K562 (cell line): ENCODE measurements at regions not wholly inside any gene's neighbourhood (a gene's known extent, or its start where the extent isn't known, plus 50 kb on each side); places are given as distances from the start of the nearest gene placed in this dataset.

ENCODE experiments used
- ATAC-seq: fragments of 200-7000 bp; cut with Tn5 transposase; 3 replicates; pipeline ENCODE4 v1.9.1; 2020; ENCODE audit warnings: moderate library complexity
- BruUV-seq: library from RNA; stranded (reverse); fragments of 400-500 nt; replicated peaks from 2 replicates; lab custom pipeline; 2021; lab: Mats Ljungman, UMichigan
- CTCF ChIA-PET: fragments of 300-600 bp; formaldehyde crosslinking; extraction: SDS; loops from one replicate; lab custom pipeline; 2021; ENCODE audit warnings: low intra/inter-chr PET ratio; lab: Yijun Ruan, JAX
- POLR2A ChIA-PET: fragments of 300-600, 350-650 bp; sonication (Branson Sonifier 250); formaldehyde crosslinking; extraction: SDS; loops from one replicate; lab custom pipeline; 2021; ENCODE audit warnings: antibody characterized with exemption, inconsistent platforms; lab: Yijun Ruan, JAX
- DNase-seq, 4 experiments: peaks; one replicate each; pipeline versions ENCODE4 v3.0.0 to v3.0.0-alpha.2; 2011 to 2018; ENCODE audit warnings: low spot score in 3 of 4, mixed read lengths in 3 of 4; ENCODE audit errors: extremely low read depth in 1 of 4
- FAIRE-seq: peaks from 2 replicates; lab custom pipeline; 2011; peaks lifted over from hg19 to GRCh38; lab: Jason Lieb, UNC
- H2AFZ ChIP-seq: 2 replicates; pipeline ENCODE4 v1.6.0; 2011; ENCODE audit warnings: low read depth, low read length, control low read depth, inconsistent platforms
- H3K27ac ChIP-seq: fragments of 200-600 bp; 3 replicates; pipeline ENCODE4 v1.8.0; 2011; ENCODE audit warnings: low read depth, mild to moderate bottlenecking, control low read depth, inconsistent platforms, low read length, moderate library complexity, mixed read lengths; ENCODE audit errors: extremely low read depth
- H3K27me3 ChIP-seq, 2 experiments: fragments of 300-600 bp in 1 of 2; 2 replicates in 1 of 2; 3 replicates in 1 of 2; pipeline versions ENCODE4 v1.6.0 to v1.8.0; 2011; ENCODE audit warnings: inconsistent platforms in 2 of 2, low read length in 2 of 2, mild to moderate bottlenecking in 1 of 2, mixed read lengths in 1 of 2, moderate library complexity in 1 of 2; ENCODE audit not compliant: control insufficient read depth in 2 of 2, insufficient read depth in 2 of 2
- H3K36me3 ChIP-seq: fragments of 300-600 bp; 3 replicates; pipeline ENCODE4 v1.8.0; 2011; ENCODE audit warnings: mild to moderate bottlenecking, low read length, inconsistent platforms; ENCODE audit not compliant: control insufficient read depth, insufficient read depth
- H3K4me1 ChIP-seq, 2 experiments: fragments of 200-600 bp in 1 of 2; replicated peaks in 1 of 2; 2 replicates in 1 of 2; 3 replicates in 1 of 2; pipeline versions ENCODE4 v1.5.1 to v1.8.0; 2011; ENCODE audit warnings: inconsistent platforms in 2 of 2, low read length in 2 of 2, mild to moderate bottlenecking in 1 of 2, mixed read lengths in 1 of 2, moderate library complexity in 1 of 2; ENCODE audit not compliant: control insufficient read depth in 2 of 2, insufficient read depth in 2 of 2
- H3K4me2 ChIP-seq: 2 replicates; pipeline ENCODE4 v1.6.1; 2011; ENCODE audit warnings: low read length, control low read depth, inconsistent platforms, mixed read lengths; ENCODE audit not compliant: insufficient read depth
- H3K4me3 ChIP-seq: fragments of 200-600 bp; sonication (generic), shearing (Covaris generic); 2 replicates; pipeline ENCODE4 v1.5.1; 2016; ENCODE audit warnings: control low read depth, inconsistent platforms
- H3K79me2 ChIP-seq: fragments of 200-600 bp; 3 replicates; pipeline ENCODE4 v1.8.0; 2011; ENCODE audit warnings: low read length, inconsistent platforms; ENCODE audit not compliant: control insufficient read depth, insufficient read depth
- H3K9ac ChIP-seq, 2 experiments: 2 replicates each; pipeline versions ENCODE4 v1.6.0 to v1.6.1; 2011; ENCODE audit warnings: low read depth in 2 of 2, low read length in 2 of 2, control low read depth in 1 of 2, inconsistent platforms in 1 of 2, mild to moderate bottlenecking in 1 of 2, mixed read lengths in 1 of 2; ENCODE audit not compliant: insufficient read depth in 1 of 2
- H3K9me1 ChIP-seq: one replicate; pipeline ENCODE4 v1.6.0; 2011; ENCODE audit warnings: inconsistent platforms, mild to moderate bottlenecking, low read length, moderate library complexity; ENCODE audit not compliant: control insufficient read depth, insufficient read depth
- H3K9me3 ChIP-seq: replicated peaks from 2 replicates; pipeline ENCODE4 v1.5.1; 2011; ENCODE audit warnings: low read depth, low read length, inconsistent platforms; ENCODE audit not compliant: control insufficient read depth, insufficient read depth
- H4K20me1 ChIP-seq: replicated peaks from 2 replicates; pipeline ENCODE4 v1.6.1; 2011; ENCODE audit warnings: low read length, inconsistent platforms, mixed read lengths; ENCODE audit not compliant: control insufficient read depth, insufficient read depth
- ATF7 ChIP-seq: fragments of 450-650 bp; IDR thresholded peaks from 2 replicates; pipeline ENCODE4 v1.7.1; 2014; ENCODE audit warnings: mild to moderate bottlenecking, moderate library complexity
- CCNT2 ChIP-seq: IDR thresholded peaks from 2 replicates; pipeline ENCODE4 v1.6.1; 2011; ENCODE audit warnings: borderline replicate concordance, low read depth, mild to moderate bottlenecking, moderate library complexity, mixed read lengths, low read length; ENCODE audit not compliant: insufficient read length; ENCODE audit errors: extremely low read depth
- DNMT1 ChIP-seq: fragments of 450-650 bp; IDR thresholded peaks from 2 replicates; pipeline ENCODE4 v1.6.1; 2016; ENCODE audit warnings: antibody characterized with exemption, mild to moderate bottlenecking
- ETV6 ChIP-seq, 3 experiments: fragments of 150-350 bp in 1 of 3; sonication (generic) in 1 of 3; formaldehyde crosslinking in 1 of 3; IDR thresholded peaks; 2 replicates each; pipeline versions ENCODE4 v1.6.1 to v1.8.0; 2014 to 2022; ENCODE audit warnings: borderline replicate concordance in 2 of 3, low read depth in 2 of 3, antibody characterized with exemption in 1 of 3, low read length in 1 of 3, mild to moderate bottlenecking in 1 of 3, missing genetic modification reagents in 1 of 3
- FOS ChIP-seq: IDR thresholded peaks from 3 replicates; pipeline ENCODE4 v1.6.1; 2011; ENCODE audit not compliant: insufficient read length; ENCODE audit errors: extremely low read depth
- HMG20A ChIP-seq: fragments of 450-650 bp; formaldehyde crosslinking; conservative IDR thresholded peaks from 2 replicates; pipeline ENCODE4 v1.4.0; 2020; ENCODE audit warnings: mild to moderate bottlenecking, mixed read lengths
- SIN3B ChIP-seq: fragments of 450-650 bp; IDR thresholded peaks from 2 replicates; pipeline ENCODE4 v1.6.1; 2017; ENCODE audit warnings: low read depth, mild to moderate bottlenecking, moderate library complexity
- TCFL5 ChIP-seq: fragments of 250-450 bp; sonication (Bioruptor Pico); conservative IDR thresholded peaks from 2 replicates; pipeline ENCODE4 v1.6.1; 2021; ENCODE audit warnings: mild to moderate bottlenecking, moderate library complexity, matching md5 sums
- ZNF253 ChIP-seq: fragments of 250-450 bp; sonication (Bioruptor Pico); conservative IDR thresholded peaks from 2 replicates; pipeline ENCODE4 v1.6.1; 2021; ENCODE audit warnings: mild to moderate bottlenecking
- ZNF785 ChIP-seq: fragments of 250-450 bp; sonication (Bioruptor Pico); IDR thresholded peaks from 2 replicates; pipeline ENCODE4 v1.4.0; 2020; ENCODE audit warnings: mild to moderate bottlenecking
- ZSCAN32 ChIP-seq: fragments of 450-650 bp; formaldehyde crosslinking; IDR thresholded peaks from 2 replicates; pipeline ENCODE4 v1.4.0; 2020; ENCODE audit warnings: mild to moderate bottlenecking, moderate library complexity
- ZZZ3 ChIP-seq: fragments of 450-650 bp; IDR thresholded peaks from 2 replicates; pipeline ENCODE4 v1.6.1; 2016; ENCODE audit warnings: antibody characterized with exemption, mild to moderate bottlenecking, moderate library complexity
- WGBS: fragments of 100-300 bp; shearing (Covaris generic); methylation state at CpG from one replicate; pipeline ENCODE4 v1.1.6; 2016; ENCODE audit warnings: low coverage, mixed read lengths; ENCODE audit not compliant: insufficient coverage; ENCODE audit errors: missing lambda C conversion rate; 5-methylcytosine and 5-hydroxymethylcytosine counted together
- in situ Hi-C: fragments of 300-500 bp; cut with MboI; formaldehyde crosslinking; loops from 4 replicates; pipeline ENCODE4 v1.15.0; 2018; ENCODE audit warnings: inconsistent platforms, mixed read lengths
- intact Hi-C: fragments of 100-400 bp; cut with micrococcal nuclease; formaldehyde crosslinking; loops from 2 replicates; pipeline ENCODE4 v1.14.2; 2022
- TF ChIP-seq, protein P1 (sequence below): IDR thresholded peaks from 3 replicates; pipeline ENCODE4 v1.6.1; 2011; ENCODE audit warnings: borderline replicate concordance, mild to moderate bottlenecking; ENCODE audit not compliant: insufficient read length, insufficient read depth
- TF ChIP-seq, protein P2 (sequence below): fragments of 450-650 bp; formaldehyde crosslinking; IDR thresholded peaks from 2 replicates; pipeline ENCODE4 v1.4.0; 2020; ENCODE audit warnings: mild to moderate bottlenecking, moderate library complexity

DNA sequence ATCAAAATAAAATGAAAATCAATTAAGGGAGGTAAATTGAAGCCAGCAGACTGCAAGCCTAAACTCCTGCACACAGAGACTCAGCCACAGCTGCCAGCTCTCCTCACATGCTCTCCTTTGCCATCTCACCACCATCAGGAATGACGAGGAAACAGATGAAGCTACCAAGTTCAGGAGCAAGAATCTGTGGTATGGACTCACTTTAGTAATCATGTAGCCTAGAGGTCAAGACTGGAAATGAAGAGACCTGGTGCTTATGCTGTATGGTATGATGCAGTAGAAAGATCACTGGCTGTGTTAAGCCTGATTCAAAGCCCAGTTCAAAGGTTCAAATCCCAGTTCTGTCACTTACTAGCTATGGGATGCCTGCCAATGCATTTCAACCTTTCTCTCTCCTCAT, 78.9 kb upstream of the CAMK1G start:
- Histone ChIP-seq H4K20me1 (no peaks in the 10 kb centered on the region), H3K4me2 (no peak overlapping the region), H3K9me1 (no peaks in the 10 kb centered on the region), H3K4me1 (no peaks in the 10 kb centered on the region), H3K9me3 (no peaks in the 10 kb centered on the region), H3K4me3 (no peak overlapping the region), H3K27ac (no peak overlapping the region), H3K27me3 (no peaks in the 10 kb centered on the region), H3K9ac (no peak overlapping the region), H3K36me3 (no peaks in the 10 kb centered on the region)
- no peak for ATAC-seq
- CTCF ChIA-PET: no interaction called here
- in situ Hi-C loops: no loop called here
- no peak for FAIRE-seq
- intact Hi-C loops: no loop called here
- POLR2A ChIA-PET: no interaction called here
- DNase-seq: no peak
- no TSS peak for BruUV-seq
- TF ChIP-seq TCFL5 (CRISPR knock-in tag): no peak
- TF ChIP-seq DNMT1: no peak
- no peak for TF ChIP-seq SIN3B
- TF ChIP-seq ATF7: no peak
- no peak for TF ChIP-seq ZZZ3
- no peak for TF ChIP-seq ZNF785 (CRISPR knock-in tag)
- TF ChIP-seq, protein P1, sequence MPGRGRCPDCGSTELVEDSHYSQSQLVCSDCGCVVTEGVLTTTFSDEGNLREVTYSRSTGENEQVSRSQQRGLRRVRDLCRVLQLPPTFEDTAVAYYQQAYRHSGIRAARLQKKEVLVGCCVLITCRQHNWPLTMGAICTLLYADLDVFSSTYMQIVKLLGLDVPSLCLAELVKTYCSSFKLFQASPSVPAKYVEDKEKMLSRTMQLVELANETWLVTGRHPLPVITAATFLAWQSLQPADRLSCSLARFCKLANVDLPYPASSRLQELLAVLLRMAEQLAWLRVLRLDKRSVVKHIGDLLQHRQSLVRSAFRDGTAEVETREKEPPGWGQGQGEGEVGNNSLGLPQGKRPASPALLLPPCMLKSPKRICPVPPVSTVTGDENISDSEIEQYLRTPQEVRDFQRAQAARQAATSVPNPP: no peak
- TF ChIP-seq, protein P2, sequence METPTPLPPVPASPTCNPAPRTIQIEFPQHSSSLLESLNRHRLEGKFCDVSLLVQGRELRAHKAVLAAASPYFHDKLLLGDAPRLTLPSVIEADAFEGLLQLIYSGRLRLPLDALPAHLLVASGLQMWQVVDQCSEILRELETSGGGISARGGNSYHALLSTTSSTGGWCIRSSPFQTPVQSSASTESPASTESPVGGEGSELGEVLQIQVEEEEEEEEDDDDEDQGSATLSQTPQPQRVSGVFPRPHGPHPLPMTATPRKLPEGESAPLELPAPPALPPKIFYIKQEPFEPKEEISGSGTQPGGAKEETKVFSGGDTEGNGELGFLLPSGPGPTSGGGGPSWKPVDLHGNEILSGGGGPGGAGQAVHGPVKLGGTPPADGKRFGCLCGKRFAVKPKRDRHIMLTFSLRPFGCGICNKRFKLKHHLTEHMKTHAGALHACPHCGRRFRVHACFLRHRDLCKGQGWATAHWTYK: no peak
- TF ChIP-seq CCNT2: no peak
- no peak for TF ChIP-seq ETV6 (IDR thresholded peaks at IDR 0.05; ENCODE audit: borderline replicate concordance in 1 of 2, low read depth in 2 of 2, low read length in 1 of 2)
- TF ChIP-seq ETV6 (CRISPR knock-in tag; IDR thresholded peaks at IDR 0.05; ENCODE audit: borderline replicate concordance): no peak
- TF ChIP-seq ZNF253 (CRISPR knock-in tag): no peak
- no peak for TF ChIP-seq HMG20A (CRISPR knock-in tag)
- TF ChIP-seq ZSCAN32 (CRISPR knock-in tag): no peak
- TF ChIP-seq FOS: no peak
- TF ChIP-seq, all 486 proteins: peak for 0
- Histone ChIP-seq H3K79me2 (no peaks in the 10 kb centered on the region), H2AFZ (no peak overlapping the region)
- WGBS: 0% methylated on average over 1 of the region's 1 CpG
